ENCODE measurements at regions not wholly inside any gene's neighbourhood (a gene's known extent, or its start where the extent isn't known, plus 50 kb on each side); places are given as distances from the start of the nearest gene placed in this dataset.
A peak's percentile ranks its signal among the peaks of the same experiment; 100 is the strongest.

- Histone ChIP-seq H4K20me1 (ENCODE audit: insufficient read depth, low read length) (no peaks in the 10 kb centered on the region), H3K79me2 (ENCODE audit: insufficient read depth, low read length) (no peaks in the 10 kb centered on the region), H3K4me2 (ENCODE audit: low read depth, low read length) (no peak overlapping the region), H3K36me3 (replicated peaks in 1 of 2; ENCODE audit: control insufficient read depth in 1 of 2, insufficient read depth in 2 of 2, low read length in 2 of 2) (no peaks in the 10 kb centered on the region), H3K9ac (ENCODE audit: insufficient read depth, low read depth, low read length) (no peak overlapping the region), H2AFZ (ENCODE audit: low read length) (no peak overlapping the region), H3K4me3 (replicated peaks in 1 of 3; ENCODE audit: insufficient read depth in 1 of 3, low read depth in 2 of 3, low read length in 3 of 3) (no peak overlapping the region), H3K4me1 (ENCODE audit: insufficient read depth, low read length) (no peaks in the 10 kb centered on the region), H3K27ac (ENCODE audit: extremely low read length, insufficient read depth, low read length) (no peak overlapping the region), H3K27me3 (ENCODE audit: control insufficient read depth in 1 of 2, insufficient read depth in 2 of 2, low read length in 2 of 2) (no peaks in the 10 kb centered on the region), H3K9me3 (ENCODE audit: low read length) (peaks cover 65% of the 10 kb centered on the region)
- ChIA-PET POLR2A (no interaction called here), CTCF (ENCODE audit: low intra/inter-chr PET ratio, low total read pairs) (no interaction called here)
- ATAC-seq (no peak), FAIRE-seq (no peak), DNase-seq (ENCODE audit: low spot score) (no peak)
- TF ChIP-seq CREB1 (IDR thresholded peaks at IDR 0.05) (peak; percentile 95), CREB1 (CRISPR knock-in tag; IDR thresholded peaks at IDR 0.05) (no peak), ATF7 (IDR thresholded peaks at IDR 0.05) (peak; percentile 96), ATF7 (CRISPR knock-in tag; IDR thresholded peaks at IDR 0.05) (no peak), ZFP90 (CRISPR knock-in tag; IDR thresholded peaks at IDR 0.05; ENCODE audit: borderline replicate concordance) (no peak), ZNF260 (CRISPR knock-in tag; IDR thresholded peaks at IDR 0.05; ENCODE audit: borderline replicate concordance, low read depth) (no peak)
- TF ChIP-seq, protein P1, sequence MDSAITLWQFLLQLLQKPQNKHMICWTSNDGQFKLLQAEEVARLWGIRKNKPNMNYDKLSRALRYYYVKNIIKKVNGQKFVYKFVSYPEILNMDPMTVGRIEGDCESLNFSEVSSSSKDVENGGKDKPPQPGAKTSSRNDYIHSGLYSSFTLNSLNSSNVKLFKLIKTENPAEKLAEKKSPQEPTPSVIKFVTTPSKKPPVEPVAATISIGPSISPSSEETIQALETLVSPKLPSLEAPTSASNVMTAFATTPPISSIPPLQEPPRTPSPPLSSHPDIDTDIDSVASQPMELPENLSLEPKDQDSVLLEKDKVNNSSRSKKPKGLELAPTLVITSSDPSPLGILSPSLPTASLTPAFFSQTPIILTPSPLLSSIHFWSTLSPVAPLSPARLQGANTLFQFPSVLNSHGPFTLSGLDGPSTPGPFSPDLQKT (CRISPR knock-in tag; IDR thresholded peaks at IDR 0.05; ENCODE audit: borderline replicate concordance), result no peak
- in situ Hi-C loops (cut with HindIII; ENCODE audit: extremely low pct_ligation_motif_present, low pct_unique_long_range_greater_than_20kb), result no loop called here
- 16% methylated on average over 4 of the region's 4 CpGs for WGBS (ENCODE audit: low lambda C conversion rate)
- BruUV-seq (replicated peaks), result no TSS peak
- intact Hi-C loops (cut with micrococcal nuclease; ENCODE audit: unreplicated experiment), result no loop called here
These were observed 239.0 kb downstream of the NEBL start for GRCh38 chr10:20658158-20658557.

DNA sequence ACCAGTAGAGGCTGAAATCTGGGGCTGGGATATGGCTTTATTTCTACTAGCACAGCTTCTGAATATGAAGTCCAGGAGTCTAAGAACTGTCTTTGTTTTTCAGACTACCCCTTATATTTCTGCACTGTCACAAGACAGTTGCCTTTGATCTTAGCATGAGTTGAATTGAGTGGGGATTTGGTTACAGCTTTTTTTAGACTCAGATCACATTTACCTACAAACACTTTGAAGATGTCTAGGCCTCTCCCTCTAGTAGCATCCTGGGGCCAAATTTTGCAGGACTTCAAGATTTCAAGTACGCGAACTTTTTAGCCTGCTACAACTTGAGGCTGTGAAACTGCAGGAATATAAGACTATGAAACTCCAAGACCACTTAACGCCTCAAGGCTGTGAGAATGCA is 240.2 kb downstream of the NEBL start:
- ChIA-PET CTCF (ENCODE audit: low intra/inter-chr PET ratio, low total read pairs) (no interaction called here), POLR2A (no interaction called here)
- FAIRE-seq (no peak), DNase-seq (ENCODE audit: low spot score) (no peak), ATAC-seq (no peak)
- H3K27ac ChIP-seq (ENCODE audit: extremely low read length, insufficient read depth, low read length), result no peak overlapping the region
- H3K4me2 ChIP-seq (ENCODE audit: low read depth, low read length), result no peak overlapping the region
- no peak overlapping the region for H3K9ac ChIP-seq (ENCODE audit: insufficient read depth, low read depth, low read length)
- peaks cover 52% of the 10 kb centered on the region for H3K9me3 ChIP-seq (ENCODE audit: low read length)
- 51% methylated on average over 3 of the region's 3 CpGs for WGBS (ENCODE audit: low lambda C conversion rate)
- H3K79me2 ChIP-seq (ENCODE audit: insufficient read depth, low read length), result no peaks in the 10 kb centered on the region
- in situ Hi-C loops (cut with HindIII; ENCODE audit: extremely low pct_ligation_motif_present, low pct_unique_long_range_greater_than_20kb), result no loop called here
- H2AFZ ChIP-seq (ENCODE audit: low read length), result no peak overlapping the region
- no peak overlapping the region for H3K4me3 ChIP-seq (replicated peaks in 1 of 3; ENCODE audit: insufficient read depth in 1 of 3, low read depth in 2 of 3, low read length in 3 of 3)
- H4K20me1 ChIP-seq (ENCODE audit: insufficient read depth, low read length), result no peaks in the 10 kb centered on the region
- H3K4me1 ChIP-seq (ENCODE audit: insufficient read depth, low read length), result no peaks in the 10 kb centered on the region
- intact Hi-C loops (cut with micrococcal nuclease; ENCODE audit: unreplicated experiment), result no loop called here
- no peaks in the 10 kb centered on the region for H3K27me3 ChIP-seq (ENCODE audit: control insufficient read depth in 1 of 2, insufficient read depth in 2 of 2, low read length in 2 of 2)
- BruUV-seq (replicated peaks), result no TSS peak
- no peaks in the 10 kb centered on the region for H3K36me3 ChIP-seq (replicated peaks in 1 of 2; ENCODE audit: control insufficient read depth in 1 of 2, insufficient read depth in 2 of 2, low read length in 2 of 2)
- TF ChIP-seq ZFP36L2 (CRISPR knock-in tag; IDR thresholded peaks at IDR 0.05) (no peak), ZNF382 (CRISPR knock-in tag; IDR thresholded peaks at IDR 0.05; ENCODE audit: borderline replicate concordance) (no peak), PCBP2 (optimal IDR thresholded peaks at IDR 0.05; ENCODE audit: low read depth, low read length, poor library complexity, severe bottlenecking) (no peak), RFXANK (CRISPR knock-in tag; IDR thresholded peaks at IDR 0.05) (no peak), ZNF557 (CRISPR knock-in tag; IDR thresholded peaks at IDR 0.05) (no peak), ZNF30 (CRISPR knock-in tag; IDR thresholded peaks at IDR 0.05) (no peak), ZBTB1 (CRISPR knock-in tag; IDR thresholded peaks at IDR 0.05; ENCODE audit: borderline replicate concordance) (no peak), MAZ (IDR thresholded peaks at IDR 0.05; ENCODE audit: borderline replicate concordance, low read depth, low read length) (no peak), MAZ (CRISPR knock-in tag; IDR thresholded peaks at IDR 0.05; ENCODE audit: low read depth) (no peak), ZNF20 (CRISPR knock-in tag; IDR thresholded peaks at IDR 0.05) (no peak), KAT7 (CRISPR knock-in tag; IDR thresholded peaks at IDR 0.05; ENCODE audit: borderline replicate concordance) (no peak)
- TF ChIP-seq, protein P2, sequence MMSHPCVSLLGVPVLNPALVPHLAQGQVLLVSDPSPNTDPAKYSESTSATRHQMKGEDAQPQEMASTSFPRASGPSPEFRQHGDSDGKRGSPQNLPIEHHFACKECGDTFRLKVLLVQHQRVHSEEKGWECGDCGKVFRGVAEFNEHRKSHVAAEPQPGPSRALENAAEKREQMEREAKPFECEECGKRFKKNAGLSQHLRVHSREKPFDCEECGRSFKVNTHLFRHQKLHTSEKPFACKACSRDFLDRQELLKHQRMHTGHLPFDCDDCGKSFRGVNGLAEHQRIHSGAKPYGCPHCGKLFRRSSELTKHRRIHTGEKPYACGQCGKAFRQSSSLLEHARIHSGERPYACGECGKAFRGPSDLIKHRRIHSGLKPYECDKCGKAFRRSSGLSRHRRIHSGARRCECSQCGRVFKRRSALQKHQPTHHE (CRISPR knock-in tag; IDR thresholded peaks at IDR 0.05; ENCODE audit: borderline replicate concordance), result no peak

All from HepG2 (cell line).